PC-3 (cell line): ENCODE measurements at regions not wholly inside any gene's neighbourhood (a gene's known extent, or its start where the extent isn't known, plus 50 kb on each side); places are given as distances from the start of the nearest gene placed in this dataset.

Source experiments
- ATAC-seq: fragments of 200-7000 bp; cut with Tn5 transposase; 2 replicates; pipeline ENCODE4 v1.9.1; 2020; ENCODE audit warnings: mild to moderate bottlenecking, moderate library complexity
- BruUV-seq: library from RNA; stranded (reverse); fragments of 400-500 nt; replicated peaks from 2 replicates; lab custom pipeline; 2021; lab: Mats Ljungman, UMichigan
- CTCF ChIA-PET: fragments of 300-600 bp; sonication (Branson Sonifier 250); formaldehyde crosslinking; loops from one replicate; lab custom pipeline; 2022; ENCODE audit warnings: antibody characterized with exemption; lab: Charles Lee
- POLR2A ChIA-PET: fragments of 300-600 bp; sonication (Branson Sonifier 250); formaldehyde crosslinking; loops from one replicate; lab custom pipeline; 2022; ENCODE audit warnings: antibody characterized with exemption; ENCODE audit not compliant: unreplicated experiment; lab: Charles Lee
- DNase-seq: peaks from one replicate; pipeline ENCODE4 v3.0.0-alpha.2; 2015
- H2AFZ ChIP-seq: fragments of 300-600 bp; sonication (generic); 2 replicates; pipeline ENCODE4 v1.6.0; 2016; ENCODE audit warnings: antibody characterized with exemption, low read length
- H3F3A ChIP-seq: fragments of 300-600 bp; sonication (generic); one replicate; pipeline ENCODE4 v1.6.0; 2017; ENCODE audit warnings: antibody characterized with exemption, low read length, control low read depth, mild to moderate bottlenecking; ENCODE audit not compliant: unreplicated experiment
- H3K27ac ChIP-seq: fragments of 300-600 bp; sonication (generic); 2 replicates; pipeline ENCODE4 v1.5.1; 2016; ENCODE audit warnings: mild to moderate bottlenecking, low read length
- H3K27me3 ChIP-seq: fragments of 300-600 bp; sonication (generic); 2 replicates; pipeline ENCODE4 v1.6.1; 2016; ENCODE audit warnings: low read length, mixed read lengths
- H3K36me3 ChIP-seq: fragments of 300-600 bp; sonication (generic); 2 replicates; pipeline ENCODE4 v1.6.1; 2016; ENCODE audit warnings: low read depth, mixed run types, low read length, mixed read lengths
- H3K4me1 ChIP-seq: fragments of 300-600 bp; sonication (generic); 2 replicates; pipeline ENCODE4 v1.5.1; 2016; ENCODE audit warnings: low read length; ENCODE audit not compliant: insufficient read depth
- H3K4me2 ChIP-seq: fragments of 300-600 bp; sonication (generic); 2 replicates; pipeline ENCODE4 v1.6.0; 2016; ENCODE audit warnings: low read length
- H3K4me3 ChIP-seq: fragments of 300-600 bp; sonication (generic); 2 replicates; pipeline ENCODE4 v1.5.1; 2016; ENCODE audit warnings: mild to moderate bottlenecking, low read length, mixed read lengths
- H3K79me2 ChIP-seq: fragments of 300-600 bp; sonication (generic); 2 replicates; pipeline ENCODE4 v1.6.1; 2017; ENCODE audit warnings: low read length, mixed read lengths
- H3K9ac ChIP-seq: fragments of 300-600 bp; sonication (generic); 2 replicates; pipeline ENCODE4 v1.6.0; 2016; ENCODE audit warnings: mild to moderate bottlenecking, low read length
- H3K9me2 ChIP-seq: fragments of 300-600 bp; sonication (generic); replicated peaks from 2 replicates; pipeline ENCODE4 v1.6.1; 2016; ENCODE audit warnings: mixed run types, low read length, mixed read lengths
- H3K9me3 ChIP-seq: fragments of 300-600 bp; sonication (generic); 2 replicates; pipeline ENCODE4 v1.6.1; 2016; ENCODE audit warnings: low read length, mixed read lengths
- H4K20me1 ChIP-seq: fragments of 300-600 bp; sonication (generic); 2 replicates; pipeline ENCODE4 v1.6.1; 2016; ENCODE audit warnings: low read length, mixed read lengths
- CTCF ChIP-seq: fragments of 300-600 bp; sonication (generic); conservative IDR thresholded peaks from 2 replicates; pipeline ENCODE4 v1.5.1; 2017; ENCODE audit warnings: antibody characterized with exemption, low read depth, mild to moderate bottlenecking, low read length
- EZH2 ChIP-seq: fragments of 300-600 bp; sonication (generic); IDR thresholded peaks from one replicate; pipeline ENCODE4 v1.6.1; 2017; ENCODE audit warnings: antibody characterized with exemption, mild to moderate bottlenecking, low read length; ENCODE audit not compliant: unreplicated experiment
- EZH2phosphoT487 ChIP-seq: fragments of 300-600 bp; sonication (generic); IDR thresholded peaks from 2 replicates; pipeline ENCODE4 v1.6.1; 2018; ENCODE audit warnings: mild to moderate bottlenecking, antibody characterized with exemption, low read length, borderline replicate concordance
- intact Hi-C: fragments of 100-400 bp; cut with micrococcal nuclease; formaldehyde crosslinking; loops from 2 replicates; pipeline ENCODE4 v1.9.0; 2023

- Histone ChIP-seq H3K4me1 (peaks cover 25% of the 10 kb centered on the region), H3K4me2 (no peak overlapping the region), H3K9ac (no peak overlapping the region), H3K9me2 (no peaks in the 10 kb centered on the region), H3K79me2 (no peaks in the 10 kb centered on the region), H3K36me3 (no peaks in the 10 kb centered on the region), H3K4me3 (no peak overlapping the region), H3K9me3 (no peaks in the 10 kb centered on the region), H4K20me1 (no peaks in the 10 kb centered on the region), H2AFZ (no peak overlapping the region), H3K27me3 (no peaks in the 10 kb centered on the region), H3F3A (no peaks in the 10 kb centered on the region), H3K27ac (no peak overlapping the region)
- no peak for TF ChIP-seq EZH2
- no peak for TF ChIP-seq EZH2phosphoT487
- no peak for TF ChIP-seq CTCF
- peak; percentile 32 for DNase-seq
- ATAC-seq = no peak
- POLR2A ChIA-PET = no interaction called here
- CTCF ChIA-PET = no interaction called here
- BruUV-seq = no TSS peak
- intact Hi-C loops = no loop called here
Measured at GRCh38 chr1:182237329-182237728, 154.3 kb downstream of the GLUL start.

GRCh38 chr1:182236651-182237077, 154.9 kb downstream of the GLUL start:
- CTCF ChIA-PET = no interaction called here
- H3K36me3 ChIP-seq = no peaks in the 10 kb centered on the region
- ATAC-seq (no peak), DNase-seq (no peak)
- H3K4me2 ChIP-seq = no peak overlapping the region
- POLR2A ChIA-PET = no interaction called here
- H3K9ac ChIP-seq = no peak overlapping the region; the same call in 1 of the 2 replicates
- H3K4me3 ChIP-seq = no peak overlapping the region
- no TSS peak for BruUV-seq
- no peaks in the 10 kb centered on the region for H3K27me3 ChIP-seq
- TF ChIP-seq CTCF = no peak
- no peak for TF ChIP-seq EZH2
- no peak for TF ChIP-seq EZH2phosphoT487
- no peaks in the 10 kb centered on the region for H3F3A ChIP-seq
- H2AFZ ChIP-seq = no peak overlapping the region
- peak overlapping the region; percentile 51 for H3K27ac ChIP-seq
- no peaks in the 10 kb centered on the region for H3K9me2 ChIP-seq
- intact Hi-C loops = loop anchor here (1.0 kb wide), 1 partner anchor 19 kb away; no protein-coding TSS in a partner anchor
- peaks cover 25% of the 10 kb centered on the region for H3K4me1 ChIP-seq
- H3K9me3 ChIP-seq = no peaks in the 10 kb centered on the region
- no peaks in the 10 kb centered on the region for H4K20me1 ChIP-seq
- no peaks in the 10 kb centered on the region for H3K79me2 ChIP-seq

- BruUV-seq = no TSS peak
- Histone ChIP-seq H3F3A (no peaks in the 10 kb centered on the region), H3K4me3 (no peak overlapping the region), H3K9ac (peak overlapping the region; percentile 13; the same call in 1 of the 2 replicates), H3K4me2 (peak overlapping the region; percentile 18), H3K36me3 (no peaks in the 10 kb centered on the region), H3K27me3 (no peaks in the 10 kb centered on the region), H3K27ac (peak overlapping the region; percentile 67), H2AFZ (peak overlapping the region; percentile 60), H3K4me1 (peaks cover 25% of the 10 kb centered on the region), H3K79me2 (no peaks in the 10 kb centered on the region), H3K9me2 (no peaks in the 10 kb centered on the region), H3K9me3 (no peaks in the 10 kb centered on the region), H4K20me1 (no peaks in the 10 kb centered on the region)
- TF ChIP-seq EZH2 (no peak), CTCF (no peak), EZH2phosphoT487 (no peak)
- ATAC-seq (peak; percentile 92), DNase-seq (peak; percentile 73)
- ChIA-PET POLR2A (no interaction called here), CTCF (no interaction called here)
- intact Hi-C loops = loop anchor here (1.0 kb wide), 1 partner anchor 19 kb away; no protein-coding TSS in a partner anchor
Measured at GRCh38 chr1:182235952-182236650, 155.5 kb downstream of the GLUL start.
